Right ventricle myocardium superior (tissue), 1 donor: ENCODE measurements at regions not wholly inside any gene's neighbourhood (a gene's known extent, or its start where the extent isn't known, plus 50 kb on each side); places are given as distances from the start of the nearest gene placed in this dataset.
"Not testable (repeated sequence)": the region's sequence is repeated elsewhere in the genome, so short reads cannot be mapped to it uniquely, and the experiment has no call there.

ENCODE experiments used
- ATAC-seq: fragments of 200-7000 bp; cut with Tn5 transposase; one replicate; pipeline ENCODE4 v1.9.1; 2020; ENCODE audit warnings: mild to moderate bottlenecking; ENCODE audit not compliant: poor library complexity
- DNase-seq: peaks from one replicate; pipeline ENCODE4 v3.0.0-alpha.2; 2020
- intact Hi-C: fragments of 100-400 bp; cut with DNase I; formaldehyde crosslinking; loops from one replicate; pipeline ENCODE4 v1.11.2; 2022
- donor health status: DM: no; HTN: yes; CAD: no; lungs with severe emphysema.

GRCh38 chr16:33128982-33129634 lies 64.9 kb upstream of the TP53TG3C start:
- ATAC-seq = peak; percentile 90
- intact Hi-C loops = not testable (repeated sequence)

More at GRCh38 chr16:33128982-33129634, 64.9 kb upstream of the TP53TG3C start:
- DNase-seq = not testable (repeated sequence)
